Transverse colon (tissue), 4 donors: ENCODE measurements at regions not wholly inside any gene's neighbourhood (a gene's known extent, or its start where the extent isn't known, plus 50 kb on each side); places are given as distances from the start of the nearest gene placed in this dataset.

ENCODE experiments used
- DNase-seq: peaks from one replicate; pipeline ENCODE4 v3.0.0-alpha.2; 2019
- H3K27ac ChIP-seq, 4 donors: fragments of 200-600 bp; sonication (generic); 2 replicates each; pipeline ENCODE4 v1.5.1; 2016 to 2018; ENCODE audit warnings: inconsistent platforms in 4 of 4
- H3K27me3 ChIP-seq: fragments of 200-600 bp; sonication (generic); 2 replicates; pipeline ENCODE4 v1.5.1; 2017; ENCODE audit warnings: inconsistent platforms
- H3K36me3 ChIP-seq, 4 donors: fragments of 200-600 bp; sonication (generic); 2 replicates each; pipeline ENCODE4 v1.5.1; 2017 to 2019; ENCODE audit warnings: inconsistent platforms in 4 of 4
- H3K4me1 ChIP-seq, 4 donors: fragments of 200-600 bp; sonication (generic); 2 replicates each; pipeline ENCODE4 v1.5.1; 2017 to 2020; ENCODE audit warnings: inconsistent platforms in 4 of 4
- H3K4me3 ChIP-seq, 4 donors: fragments of 200-600 bp; sonication (generic); 1 replicate in 1 of 4; 2 replicates in 3 of 4; pipeline versions ENCODE4 v1.5.1 to v1.6.1; 2017 to 2019; ENCODE audit warnings: inconsistent platforms in 4 of 4
- H3K9me3 ChIP-seq, 2 donors: fragments of 200-600 bp; sonication (generic); 2 replicates each; pipeline ENCODE4 v1.5.1; 2017 to 2019; ENCODE audit warnings: inconsistent platforms in 2 of 2
- EP300 ChIP-seq: sonication (generic); formaldehyde crosslinking; IDR thresholded peaks from one replicate; pipeline ENCODE4 v1.6.1; 2017; ENCODE audit warnings: antibody characterized with exemption, low read depth
- POLR2A ChIP-seq: fragments of 450-650 bp; IDR thresholded peaks from one replicate; pipeline ENCODE4 v1.6.1; 2016; ENCODE audit warnings: antibody characterized with exemption, mild to moderate bottlenecking, moderate library complexity
- POLR2AphosphoS5 ChIP-seq, 3 donors: sonication (generic); formaldehyde crosslinking; IDR thresholded peaks; one replicate each; pipeline ENCODE4 v1.6.1; 2016; ENCODE audit warnings: antibody characterized with exemption in 3 of 3
- WGBS, 2 donors: methylation state at CpG; one replicate each; pipeline ENCODE4 v1.1.5; 2018; ENCODE audit warnings: low coverage in 1 of 2; 5-methylcytosine and 5-hydroxymethylcytosine counted together
- in situ Hi-C, 4 donors: fragments of 200-750 bp; cut with MboI; loops; one replicate each; pipeline versions ENCODE4 v1.15.0 to v1.15.1; 2017; ENCODE audit warnings: low sequenced_read_pairs in 3 of 4, low pct_ligation_motif_present in 1 of 4, low pct_unique_long_range_greater_than_20kb in 1 of 4
- intact Hi-C: fragments of 100-400 bp; cut with DNase I; formaldehyde crosslinking; loops from one replicate; pipeline ENCODE4 v1.15.1; 2023; ENCODE audit warnings: low total_unique reads
- TF ChIP-seq, protein P1 (sequence below), 5 experiments: fragments of 200-600 bp in 3 of 5; fragments of 450-650 bp in 2 of 5; sonication (generic) in 3 of 5; IDR thresholded peaks; 1 replicate in 2 of 5; 2 replicates in 3 of 5; pipeline ENCODE4 v1.5.1; 2016 to 2017; ENCODE audit warnings: antibody characterized with exemption in 5 of 5, inconsistent platforms in 3 of 5, mild to moderate bottlenecking in 2 of 5, moderate library complexity in 1 of 5

DNA sequence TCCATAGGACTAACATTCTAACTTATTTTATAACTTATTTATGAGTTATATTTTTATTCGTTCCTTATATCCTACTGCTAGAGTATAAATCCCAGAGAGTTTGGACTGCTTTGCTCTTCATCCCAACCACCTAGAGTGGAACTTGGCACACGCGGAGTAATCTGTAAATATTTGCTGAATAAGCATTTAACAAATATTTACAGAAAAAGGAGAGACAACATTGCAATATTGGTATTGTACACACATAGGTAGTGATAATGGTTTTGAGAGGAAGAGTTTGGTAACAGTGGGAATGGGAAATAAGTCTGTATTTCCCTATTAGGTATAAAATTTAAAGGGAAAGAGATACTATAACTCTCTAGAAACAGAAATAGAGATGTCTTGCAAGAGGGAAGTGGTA is 634.8 kb upstream of the CITED2 start:
- Histone ChIP-seq H3K36me3 (no peaks in the 10 kb centered on the region), H3K27me3 (no peaks in the 10 kb centered on the region), H3K9me3 (no peaks in the 10 kb centered on the region), H3K4me1 (no peaks in the 10 kb centered on the region), H3K4me3 (no peak overlapping the region), H3K27ac (no peak overlapping the region)
- 64 to 76% methylated on average over 3 of the region's 3 CpGs for WGBS, 2 donors
- no peak for DNase-seq
- in situ Hi-C loops: no loop called here
- TF ChIP-seq POLR2AphosphoS5 (IDR thresholded peaks at IDR 0.05) (no peak), POLR2A (no peak), EP300 (no peak)
- TF ChIP-seq, protein P1, sequence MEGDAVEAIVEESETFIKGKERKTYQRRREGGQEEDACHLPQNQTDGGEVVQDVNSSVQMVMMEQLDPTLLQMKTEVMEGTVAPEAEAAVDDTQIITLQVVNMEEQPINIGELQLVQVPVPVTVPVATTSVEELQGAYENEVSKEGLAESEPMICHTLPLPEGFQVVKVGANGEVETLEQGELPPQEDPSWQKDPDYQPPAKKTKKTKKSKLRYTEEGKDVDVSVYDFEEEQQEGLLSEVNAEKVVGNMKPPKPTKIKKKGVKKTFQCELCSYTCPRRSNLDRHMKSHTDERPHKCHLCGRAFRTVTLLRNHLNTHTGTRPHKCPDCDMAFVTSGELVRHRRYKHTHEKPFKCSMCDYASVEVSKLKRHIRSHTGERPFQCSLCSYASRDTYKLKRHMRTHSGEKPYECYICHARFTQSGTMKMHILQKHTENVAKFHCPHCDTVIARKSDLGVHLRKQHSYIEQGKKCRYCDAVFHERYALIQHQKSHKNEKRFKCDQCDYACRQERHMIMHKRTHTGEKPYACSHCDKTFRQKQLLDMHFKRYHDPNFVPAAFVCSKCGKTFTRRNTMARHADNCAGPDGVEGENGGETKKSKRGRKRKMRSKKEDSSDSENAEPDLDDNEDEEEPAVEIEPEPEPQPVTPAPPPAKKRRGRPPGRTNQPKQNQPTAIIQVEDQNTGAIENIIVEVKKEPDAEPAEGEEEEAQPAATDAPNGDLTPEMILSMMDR (IDR thresholded peaks at IDR 0.05): no peak
- intact Hi-C loops: no loop called here

DNA sequence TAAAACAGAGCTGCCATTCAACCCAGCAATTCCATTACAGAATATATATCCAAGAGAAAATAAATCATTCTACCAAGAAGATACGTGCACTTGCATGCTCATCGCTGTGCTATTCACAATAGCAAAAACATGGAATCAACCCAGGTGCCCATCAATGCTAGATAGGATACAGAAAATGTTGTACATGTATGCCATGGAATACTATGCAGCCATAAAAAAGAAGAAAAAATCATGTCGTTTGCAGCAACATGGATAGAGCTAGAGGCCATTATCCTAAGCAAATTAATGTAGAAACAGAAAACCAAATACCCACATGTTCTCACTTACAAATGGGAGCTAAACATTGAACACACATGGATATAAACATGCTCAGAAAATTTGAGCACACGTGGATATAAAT is 633.1 kb upstream of the CITED2 start:
- no peak for TF ChIP-seq POLR2A
- TF ChIP-seq, protein P1 (IDR thresholded peaks at IDR 0.05): no peak
- TF ChIP-seq EP300: no peak
- no peak for TF ChIP-seq POLR2AphosphoS5 (IDR thresholded peaks at IDR 0.05)
- 93 to 100% methylated on average over 4 of the region's 4 CpGs for WGBS, 2 donors
- Histone ChIP-seq H3K27me3 (no peaks in the 10 kb centered on the region), H3K27ac (no peak overlapping the region), H3K4me3 (no peak overlapping the region), H3K4me1 (no peaks in the 10 kb centered on the region), H3K9me3 (no peaks in the 10 kb centered on the region), H3K36me3 (no peaks in the 10 kb centered on the region)
- DNase-seq: no peak
- intact Hi-C loops: no loop called here
- in situ Hi-C loops: no loop called here

DNA sequence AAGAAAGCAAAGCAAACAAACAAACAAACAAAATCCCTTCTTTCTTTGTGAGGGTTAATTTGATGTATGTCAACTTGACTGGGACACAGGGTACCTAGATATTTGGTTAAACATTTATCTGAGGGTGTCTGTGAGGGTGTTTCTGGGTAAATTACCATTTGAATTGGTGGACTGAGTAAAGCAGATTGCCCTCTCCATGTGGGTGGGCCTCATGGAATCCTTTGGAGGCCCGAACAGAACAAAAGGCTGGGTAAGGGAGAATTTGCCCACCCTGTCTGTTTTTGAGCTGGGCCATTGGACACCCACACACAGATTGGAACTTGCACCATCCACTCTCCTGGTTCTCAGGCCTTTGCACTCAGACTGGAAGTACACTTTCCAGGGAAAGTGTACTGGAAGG is 628.8 kb upstream of the CITED2 start:
- H3K4me1 ChIP-seq: no peaks in the 10 kb centered on the region
- WGBS, 2 donors: 36% methylated on average over 1 of the region's 1 CpG; no CpG with 5 or more reads in 1 of the 2 donors
- H3K36me3 ChIP-seq: no peaks in the 10 kb centered on the region
- H3K4me3 ChIP-seq: no peak overlapping the region
- H3K27me3 ChIP-seq: no peaks in the 10 kb centered on the region
- TF ChIP-seq EP300: no peak
- TF ChIP-seq, protein P1 (IDR thresholded peaks at IDR 0.05): no peak
- TF ChIP-seq POLR2A: no peak
- TF ChIP-seq POLR2AphosphoS5 (IDR thresholded peaks at IDR 0.05): no peak
- in situ Hi-C loops (no loop called here), intact Hi-C loops (no loop called here)
- H3K27ac ChIP-seq: no peak overlapping the region
- DNase-seq: no peak
- H3K9me3 ChIP-seq: no peaks in the 10 kb centered on the region

DNA sequence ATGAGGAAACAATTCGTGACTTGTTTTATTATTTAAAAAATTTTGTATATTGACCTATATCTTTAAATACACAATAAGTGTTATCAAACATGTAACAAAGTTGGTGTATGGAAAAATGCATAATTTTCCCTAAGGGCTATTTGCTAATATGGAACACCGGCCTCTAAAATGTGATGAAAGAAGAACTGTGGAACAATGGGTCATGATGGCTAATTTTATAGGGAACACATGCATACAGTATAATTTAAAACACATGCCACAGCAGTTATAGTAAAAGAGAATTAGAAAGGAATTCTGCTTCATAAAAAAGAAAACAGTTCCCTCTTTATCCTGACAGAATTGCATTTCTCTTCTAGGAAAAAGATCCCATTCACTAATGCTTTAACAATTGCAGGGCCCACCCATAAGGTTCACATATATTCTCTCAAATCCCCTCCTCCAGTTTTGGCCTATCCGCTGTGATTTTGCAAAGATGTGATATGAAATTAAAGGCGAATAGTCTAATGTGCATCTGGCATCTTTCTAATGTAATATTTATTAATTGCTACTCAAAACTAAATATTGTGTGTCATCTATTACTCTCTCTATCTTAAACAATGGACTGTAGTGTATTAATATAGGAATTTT is 628.1 kb upstream of the CITED2 start:
- in situ Hi-C loops (no loop called here), intact Hi-C loops (no loop called here)
- H3K27ac ChIP-seq: no peak overlapping the region
- H3K4me1 ChIP-seq: no peaks in the 10 kb centered on the region
- 63 to 73% methylated on average over 4 of the region's 4 CpGs for WGBS, 2 donors
- no peak overlapping the region for H3K4me3 ChIP-seq
- H3K36me3 ChIP-seq: no peaks in the 10 kb centered on the region
- H3K27me3 ChIP-seq: no peaks in the 10 kb centered on the region
- no peaks in the 10 kb centered on the region for H3K9me3 ChIP-seq
- DNase-seq: no peak
- TF ChIP-seq EP300 (no peak), POLR2AphosphoS5 (IDR thresholded peaks at IDR 0.05) (no peak), POLR2A (no peak)
- TF ChIP-seq, protein P1 (IDR thresholded peaks at IDR 0.05): no peak
